T follicular helper cell (primary cell): ENCODE measurements at regions not wholly inside any gene's neighbourhood (a gene's known extent, or its start where the extent isn't known, plus 50 kb on each side); places are given as distances from the start of the nearest gene placed in this dataset.
"Not testable (repeated sequence)": the region's sequence is repeated elsewhere in the genome, so short reads cannot be mapped to it uniquely, and the experiment has no call there.

Experiments used
- DNase-seq: peaks from one replicate; pipeline ENCODE4 v3.0.0-alpha.2; 2020; ENCODE audit warnings: low read depth

DNA sequence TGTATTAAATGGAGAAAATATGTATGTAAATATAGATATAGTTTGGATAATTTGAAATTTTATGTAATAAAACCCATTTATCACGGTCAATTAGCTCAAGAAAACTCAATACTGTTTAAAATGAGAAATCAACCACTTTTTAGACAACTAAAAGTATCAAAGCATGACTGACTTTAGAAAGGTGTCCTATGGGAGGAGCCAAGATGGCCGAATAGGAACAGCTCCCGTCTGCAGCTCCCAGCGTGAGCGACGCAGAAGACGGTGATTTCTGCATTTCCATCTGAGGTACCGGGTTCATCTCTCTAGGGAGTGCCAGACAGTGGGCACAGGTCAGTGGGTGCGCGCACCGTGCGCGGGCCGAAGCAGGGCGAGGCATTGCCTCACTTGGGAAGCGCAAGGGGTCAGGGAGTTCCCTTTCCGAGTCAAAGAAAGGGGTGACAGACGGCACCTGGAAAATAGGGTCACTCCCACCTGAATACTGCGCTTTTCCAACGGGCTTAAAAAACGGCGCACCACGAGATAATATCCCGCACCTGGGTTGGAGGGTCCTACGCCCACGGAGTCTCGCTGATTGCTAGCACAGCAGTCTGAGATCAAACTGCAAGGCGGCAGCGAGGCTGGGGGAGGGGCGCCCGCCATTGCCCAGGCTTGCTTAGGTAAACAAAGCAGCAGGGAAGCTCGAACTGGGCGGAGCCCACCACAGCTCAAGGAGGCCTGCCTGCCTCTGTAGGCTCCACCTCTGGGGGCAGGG lies 182.8 kb upstream of the NECTIN3 start:
- DNase-seq, result not testable (repeated sequence)

DNA sequence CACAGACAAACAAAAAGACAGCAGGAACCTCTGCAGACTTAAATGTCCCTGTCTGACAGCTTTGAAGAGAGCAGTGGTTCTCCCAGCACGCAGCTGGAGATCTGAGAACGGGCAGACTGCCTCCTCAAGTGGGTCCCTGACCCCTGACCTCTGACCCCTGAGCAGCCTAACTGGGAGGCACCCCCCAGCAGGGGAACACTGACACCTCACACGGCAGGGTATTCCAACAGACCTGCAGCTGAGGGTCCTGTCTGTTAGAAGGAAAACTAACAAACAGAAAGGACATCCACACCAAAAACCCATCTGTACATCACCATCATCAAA lies 182.3 kb upstream of the NECTIN3 start:
- not testable (repeated sequence) for DNase-seq

GRCh38 chr3:110894574-110894973 lies 177.0 kb upstream of the NECTIN3 start:
- DNase-seq, result no peak

DNA sequence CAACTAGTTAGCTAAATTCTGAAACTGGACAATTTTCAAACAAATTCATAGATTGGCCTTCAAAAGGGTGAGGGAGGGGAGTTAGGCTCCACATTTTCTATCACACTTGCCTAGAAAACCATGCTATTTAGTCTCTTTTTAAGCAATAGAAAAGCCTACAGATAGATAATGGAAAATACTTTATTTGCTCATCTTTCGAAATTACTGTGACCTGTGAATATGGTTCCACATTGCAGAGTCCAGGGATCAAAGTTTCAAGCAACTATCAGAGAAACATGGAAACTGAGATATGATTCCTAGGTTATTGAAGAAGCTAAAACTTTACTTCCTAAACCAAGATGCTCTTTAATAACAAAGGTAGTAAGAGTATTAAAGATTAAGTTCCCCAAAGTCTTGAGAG lies 176.6 kb upstream of the NECTIN3 start:
- DNase-seq, result no peak

- no peak for DNase-seq
These were observed 174.6 kb upstream of the NECTIN3 start for GRCh38 chr3:110897046-110897445.

GRCh38 chr3:110900576-110900975 lies 171.0 kb upstream of the NECTIN3 start:
- DNase-seq, result no peak

GRCh38 chr3:110901536-110901935 lies 170.1 kb upstream of the NECTIN3 start:
- DNase-seq, result no peak

- no peak for DNase-seq
These were observed 169.0 kb upstream of the NECTIN3 start for GRCh38 chr3:110902453-110903085.

DNA sequence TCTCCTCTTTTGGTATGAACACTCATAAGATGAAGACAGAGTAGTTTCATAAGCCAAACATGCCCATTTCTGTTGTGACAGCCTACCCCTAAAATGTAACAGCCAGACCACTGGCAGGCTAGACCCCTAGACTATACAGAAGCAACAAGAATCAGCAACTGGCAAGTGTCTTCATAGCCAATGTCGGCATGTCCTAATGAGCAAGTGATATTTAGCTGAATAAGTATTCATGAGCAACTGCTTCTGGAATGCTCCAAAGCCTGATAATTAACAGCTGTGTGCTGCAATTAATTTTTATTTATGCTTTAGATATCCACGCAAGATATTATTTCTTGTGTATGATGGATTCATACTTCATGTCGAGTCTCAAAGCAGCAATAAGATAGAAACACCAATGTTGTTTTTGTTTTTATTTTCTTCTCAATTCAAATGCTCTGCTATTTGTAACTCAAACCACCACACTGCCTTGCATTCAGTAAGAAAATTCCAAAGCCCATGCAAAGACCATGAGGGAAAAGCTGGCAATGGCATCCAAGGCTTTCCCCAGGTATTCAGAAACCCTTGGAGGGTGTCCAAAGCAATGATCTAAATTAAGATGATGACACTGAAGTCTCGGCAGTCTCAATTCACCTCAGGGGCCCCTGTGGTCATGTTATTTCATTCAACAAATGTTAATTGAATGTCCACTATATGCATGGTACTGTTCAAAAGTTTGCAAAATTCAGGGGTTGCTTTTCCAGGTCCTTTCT lies 167.7 kb upstream of the NECTIN3 start:
- DNase-seq, result no peak

GRCh38 chr3:110904520-110904890 lies 167.1 kb upstream of the NECTIN3 start:
- DNase-seq, result no peak

- DNase-seq, result no peak
These were observed 166.5 kb upstream of the NECTIN3 start for GRCh38 chr3:110905121-110905520.

DNA sequence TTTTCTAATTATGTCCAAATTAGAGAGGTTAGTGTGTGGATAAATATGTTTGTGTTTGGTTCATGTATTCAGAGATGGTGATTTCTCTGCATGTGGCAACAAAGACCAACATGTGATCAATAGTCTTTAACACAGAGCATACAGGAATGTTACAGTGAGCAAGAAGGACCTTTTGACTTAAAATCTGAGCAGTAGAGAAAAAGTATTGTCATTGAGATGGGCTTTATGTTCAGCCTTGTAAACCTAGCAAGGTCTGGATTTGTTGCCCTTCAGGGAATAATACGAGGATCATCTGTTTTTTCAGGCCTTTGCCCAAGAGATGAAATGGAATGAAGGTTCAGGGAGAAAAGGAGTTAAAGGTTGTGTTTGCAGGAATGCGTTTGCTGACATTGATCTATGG lies 161.8 kb upstream of the NECTIN3 start:
- no peak for DNase-seq

- DNase-seq, result no peak
These were observed 161.2 kb upstream of the NECTIN3 start for GRCh38 chr3:110910346-110910955.

DNA sequence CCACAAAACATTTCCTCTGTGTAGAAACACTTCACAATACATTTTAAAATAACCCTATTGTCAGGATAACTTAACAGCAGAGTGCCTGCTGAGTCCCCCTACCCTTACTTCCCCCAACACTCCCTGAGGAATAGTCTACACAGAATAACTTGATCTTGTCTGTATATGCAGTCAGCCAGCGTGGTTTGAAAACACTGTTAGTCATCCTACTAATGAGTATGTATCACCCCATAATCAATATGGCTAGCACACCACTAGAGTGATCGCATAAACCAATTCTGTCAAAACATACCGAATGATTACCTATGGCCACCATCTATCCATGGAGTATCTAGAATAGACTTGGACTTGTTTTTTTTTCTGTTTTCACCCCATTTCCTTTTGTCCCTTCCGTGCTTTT lies 152.7 kb upstream of the NECTIN3 start:
- no peak for DNase-seq

DNA sequence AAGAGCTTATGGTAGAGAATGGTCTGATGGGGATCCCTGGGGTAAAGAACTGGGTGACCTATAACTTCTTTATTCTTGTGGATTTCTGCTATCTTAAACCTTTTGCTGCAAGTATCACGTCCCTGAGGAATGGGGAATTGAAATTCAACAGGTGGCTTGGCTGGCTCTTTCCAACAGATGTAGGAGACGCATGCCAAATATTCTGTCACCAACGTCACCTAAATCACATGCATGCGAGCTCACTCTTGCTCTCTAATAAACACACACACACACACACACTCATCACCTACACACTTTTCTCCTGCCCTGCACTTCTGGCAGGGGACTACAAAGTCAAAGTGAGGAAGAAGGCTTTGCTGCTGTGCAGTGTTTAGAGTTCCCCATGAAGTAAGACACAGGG lies 145.8 kb upstream of the NECTIN3 start:
- DNase-seq, result no peak

- no peak for DNase-seq
These were observed 143.5 kb upstream of the NECTIN3 start for GRCh38 chr3:110928016-110928662.

GRCh38 chr3:110929816-110930215 lies 141.8 kb upstream of the NECTIN3 start:
- no peak for DNase-seq

GRCh38 chr3:110932567-110932966 lies 139.0 kb upstream of the NECTIN3 start:
- no peak for DNase-seq

GRCh38 chr3:110933821-110934426 lies 137.7 kb upstream of the NECTIN3 start:
- DNase-seq, result no peak

- DNase-seq, result no peak
These were observed 133.0 kb upstream of the NECTIN3 start for GRCh38 chr3:110938629-110939028.

- no peak for DNase-seq
These were observed 131.6 kb upstream of the NECTIN3 start for GRCh38 chr3:110940055-110940454.

DNA sequence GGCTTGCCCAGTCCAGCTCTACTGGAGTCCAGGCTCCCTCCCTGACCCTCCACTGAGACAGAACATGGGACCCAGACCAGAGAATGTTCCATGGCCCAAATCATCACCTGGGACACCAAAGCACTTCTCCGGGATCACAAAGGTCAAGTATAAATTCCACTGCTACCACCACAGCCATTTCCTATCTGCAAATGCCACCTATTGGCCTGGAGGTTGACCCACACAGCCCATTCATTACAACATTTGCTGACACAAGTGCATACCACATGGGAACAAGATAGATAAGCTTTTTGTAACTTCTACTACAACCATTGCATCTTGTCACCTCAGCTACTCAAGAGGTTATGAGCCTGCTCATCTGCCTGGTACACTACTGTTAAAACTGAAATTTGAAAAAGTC lies 126.8 kb upstream of the NECTIN3 start:
- no peak for DNase-seq
